Progenitor cell of endocrine pancreas (in vitro differentiated cells): ENCODE measurements at regions not wholly inside any gene's neighbourhood (a gene's known extent, or its start where the extent isn't known, plus 50 kb on each side); places are given as distances from the start of the nearest gene placed in this dataset.

Experiments used
- DNase-seq: peaks from one replicate; pipeline ENCODE4 v3.0.0; 2021; ENCODE audit warnings: low spot score; ENCODE audit not compliant: unreplicated experiment
- H3K27ac Mint-ChIP-seq: 2 replicates; pipeline ENCODE4 v1.8.0; 2021; ENCODE audit warnings: mild to moderate bottlenecking, moderate library complexity, mixed read lengths
- H3K27me3 Mint-ChIP-seq: 2 replicates; pipeline ENCODE4 v1.8.0; 2021; ENCODE audit warnings: mixed read lengths
- H3K36me3 Mint-ChIP-seq: 2 replicates; pipeline ENCODE4 v1.8.0; 2022; ENCODE audit warnings: mixed read lengths; ENCODE audit not compliant: insufficient read depth
- H3K4me1 Mint-ChIP-seq: 2 replicates; pipeline ENCODE4 v1.8.0; 2021; ENCODE audit warnings: low read depth, mixed read lengths
- H3K4me3 Mint-ChIP-seq: 2 replicates; pipeline ENCODE4 v1.8.0; 2021; ENCODE audit warnings: low read depth, mild to moderate bottlenecking, moderate library complexity, mixed read lengths
- H3K9me3 Mint-ChIP-seq: 2 replicates; pipeline ENCODE4 v1.8.0; 2021; ENCODE audit warnings: low read depth, mixed read lengths
- TF ChIP-seq, protein P1 (sequence below): fragments of 200-600 bp; sonication (generic); IDR thresholded peaks from one replicate; pipeline ENCODE4 v1.5.0; 2021; ENCODE audit warnings: antibody characterized with exemption, mild to moderate bottlenecking; ENCODE audit not compliant: unreplicated experiment

DNA sequence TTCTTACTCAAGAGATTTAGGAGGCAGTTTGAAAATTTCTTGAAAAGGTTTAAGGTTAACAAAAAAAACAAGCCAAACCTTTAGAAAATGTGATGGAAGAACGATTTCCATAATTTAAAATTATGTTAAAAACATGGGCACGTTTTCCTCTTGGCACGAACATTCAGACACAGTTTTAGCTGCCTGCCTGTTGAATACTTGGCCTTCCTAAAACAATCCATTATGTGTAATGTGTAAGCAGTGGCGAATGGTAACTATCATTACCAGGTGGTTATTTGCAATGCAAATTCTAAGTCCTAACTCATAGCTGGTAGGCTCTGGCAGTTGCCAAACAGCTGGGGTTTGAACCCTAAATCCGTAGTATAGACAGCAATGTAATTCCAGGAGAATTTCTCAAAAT is 1425.7 kb upstream of the SLC10A2 start:
- H3K27ac Mint-ChIP-seq: no peak overlapping the region
- no peaks in the 10 kb centered on the region for H3K36me3 Mint-ChIP-seq
- H3K4me1 Mint-ChIP-seq: peaks cover 4% of the 10 kb centered on the region
- no peak for DNase-seq
- H3K27me3 Mint-ChIP-seq: no peaks in the 10 kb centered on the region
- H3K9me3 Mint-ChIP-seq: peaks cover 8% of the 10 kb centered on the region
- H3K4me3 Mint-ChIP-seq: no peak overlapping the region
- TF ChIP-seq, protein P1, sequence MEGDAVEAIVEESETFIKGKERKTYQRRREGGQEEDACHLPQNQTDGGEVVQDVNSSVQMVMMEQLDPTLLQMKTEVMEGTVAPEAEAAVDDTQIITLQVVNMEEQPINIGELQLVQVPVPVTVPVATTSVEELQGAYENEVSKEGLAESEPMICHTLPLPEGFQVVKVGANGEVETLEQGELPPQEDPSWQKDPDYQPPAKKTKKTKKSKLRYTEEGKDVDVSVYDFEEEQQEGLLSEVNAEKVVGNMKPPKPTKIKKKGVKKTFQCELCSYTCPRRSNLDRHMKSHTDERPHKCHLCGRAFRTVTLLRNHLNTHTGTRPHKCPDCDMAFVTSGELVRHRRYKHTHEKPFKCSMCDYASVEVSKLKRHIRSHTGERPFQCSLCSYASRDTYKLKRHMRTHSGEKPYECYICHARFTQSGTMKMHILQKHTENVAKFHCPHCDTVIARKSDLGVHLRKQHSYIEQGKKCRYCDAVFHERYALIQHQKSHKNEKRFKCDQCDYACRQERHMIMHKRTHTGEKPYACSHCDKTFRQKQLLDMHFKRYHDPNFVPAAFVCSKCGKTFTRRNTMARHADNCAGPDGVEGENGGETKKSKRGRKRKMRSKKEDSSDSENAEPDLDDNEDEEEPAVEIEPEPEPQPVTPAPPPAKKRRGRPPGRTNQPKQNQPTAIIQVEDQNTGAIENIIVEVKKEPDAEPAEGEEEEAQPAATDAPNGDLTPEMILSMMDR: no peak

DNA sequence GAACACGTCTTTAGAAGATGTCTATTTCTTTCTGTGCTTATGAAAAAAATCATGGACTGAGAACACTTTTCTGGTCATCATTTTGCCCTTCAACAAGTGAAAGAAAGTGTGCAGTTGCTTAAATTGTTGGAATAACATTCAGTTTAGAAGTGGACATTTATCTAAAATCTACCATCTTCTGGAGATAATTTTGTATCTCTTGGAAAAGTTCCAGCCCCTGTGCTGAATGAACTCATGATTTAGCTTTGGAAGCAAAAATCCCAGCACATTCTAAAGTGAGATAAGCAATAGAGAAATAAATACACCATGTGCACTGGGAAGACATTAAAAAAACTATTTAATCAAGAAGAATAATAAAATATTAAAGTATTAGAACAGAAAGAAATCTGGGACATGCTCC is 1420.8 kb upstream of the SLC10A2 start:
- TF ChIP-seq, protein P1: no peak
- peaks cover 8% of the 10 kb centered on the region for H3K4me1 Mint-ChIP-seq
- peaks cover 3% of the 10 kb centered on the region for H3K9me3 Mint-ChIP-seq
- no peak overlapping the region for H3K27ac Mint-ChIP-seq
- no peaks in the 10 kb centered on the region for H3K27me3 Mint-ChIP-seq
- H3K36me3 Mint-ChIP-seq: no peaks in the 10 kb centered on the region
- DNase-seq: no peak
- no peak overlapping the region for H3K4me3 Mint-ChIP-seq

DNA sequence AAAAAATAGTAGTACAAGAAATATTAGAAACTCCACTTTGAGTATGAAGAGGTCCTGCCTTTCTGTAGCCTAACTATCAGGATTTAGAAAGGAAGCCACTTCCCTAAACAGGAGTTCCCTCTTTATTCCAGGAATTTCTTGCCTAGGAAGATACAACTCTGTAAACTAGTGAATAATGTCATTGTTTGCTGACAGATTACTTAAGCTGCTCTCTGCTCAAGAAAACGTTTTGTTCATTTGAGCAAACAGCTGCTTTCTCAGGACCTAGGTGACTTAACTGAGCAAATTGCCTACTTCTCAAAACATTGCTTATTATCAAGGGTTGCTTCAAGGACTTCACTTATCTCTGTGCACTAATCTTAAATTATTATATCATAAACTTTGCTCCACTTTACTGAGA is 1419.4 kb upstream of the SLC10A2 start:
- peaks cover 6% of the 10 kb centered on the region for H3K9me3 Mint-ChIP-seq
- H3K4me1 Mint-ChIP-seq: peaks cover 8% of the 10 kb centered on the region
- H3K36me3 Mint-ChIP-seq: no peaks in the 10 kb centered on the region
- no peak overlapping the region for H3K4me3 Mint-ChIP-seq
- TF ChIP-seq, protein P1: no peak
- H3K27ac Mint-ChIP-seq: no peak overlapping the region
- no peaks in the 10 kb centered on the region for H3K27me3 Mint-ChIP-seq
- DNase-seq: no peak

DNA sequence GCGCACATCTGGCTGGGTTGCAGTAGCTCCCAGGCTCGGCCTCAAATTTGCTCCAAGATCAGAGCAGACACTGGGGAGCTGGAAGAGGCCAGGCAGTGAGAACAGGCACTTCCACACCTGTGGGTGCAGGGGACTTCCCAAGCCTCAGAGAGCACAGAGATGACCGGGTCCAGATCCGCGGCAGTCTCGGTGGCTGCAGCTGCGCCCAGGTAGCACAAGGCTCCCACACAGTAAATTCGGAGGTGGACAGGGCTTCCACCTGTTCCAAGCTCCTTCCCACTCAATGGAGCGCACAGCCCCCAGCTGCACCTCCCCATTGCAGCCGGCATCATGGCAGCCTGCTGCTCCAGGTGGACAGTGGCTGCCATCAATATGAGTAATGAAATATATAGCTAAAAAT is 1417.4 kb upstream of the SLC10A2 start:
- peaks cover 8% of the 10 kb centered on the region for H3K4me1 Mint-ChIP-seq
- no peak for DNase-seq
- H3K4me3 Mint-ChIP-seq: no peak overlapping the region
- H3K9me3 Mint-ChIP-seq: peaks cover 19% of the 10 kb centered on the region
- H3K27me3 Mint-ChIP-seq: no peaks in the 10 kb centered on the region
- TF ChIP-seq, protein P1: no peak
- H3K36me3 Mint-ChIP-seq: no peaks in the 10 kb centered on the region
- H3K27ac Mint-ChIP-seq: no peak overlapping the region

DNA sequence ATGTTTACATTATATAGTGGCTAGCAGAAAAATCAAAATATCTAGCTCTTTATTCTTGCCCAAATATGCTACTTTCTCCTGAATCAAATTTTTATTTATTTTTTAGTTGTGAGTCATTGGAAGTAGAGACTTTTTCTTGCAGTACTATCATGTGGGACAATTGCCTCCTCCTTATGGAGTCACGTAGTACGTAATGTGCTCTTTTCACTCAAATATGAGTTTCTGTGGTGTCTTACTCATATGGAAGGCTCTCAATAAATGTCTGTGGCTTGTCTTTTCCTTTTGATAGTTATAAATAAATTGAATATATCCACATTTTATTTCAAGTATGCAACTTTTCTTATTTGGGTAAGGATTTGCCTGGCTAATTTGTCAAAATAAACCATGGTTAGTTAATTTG is 1411.0 kb upstream of the SLC10A2 start:
- Mint-ChIP-seq H3K4me1 (no peaks in the 10 kb centered on the region), H3K36me3 (no peaks in the 10 kb centered on the region), H3K4me3 (no peak overlapping the region), H3K27ac (no peak overlapping the region), H3K27me3 (no peaks in the 10 kb centered on the region), H3K9me3 (peaks cover 26% of the 10 kb centered on the region)
- TF ChIP-seq, protein P1: no peak
- DNase-seq: no peak
